Osteoblast (primary cell): ENCODE measurements at regions not wholly inside any gene's neighbourhood (a gene's known extent, or its start where the extent isn't known, plus 50 kb on each side); places are given as distances from the start of the nearest gene placed in this dataset.
"Not testable (repeated sequence)": the region's sequence is repeated elsewhere in the genome, so short reads cannot be mapped to it uniquely, and the experiment has no call there.

ENCODE experiments used
- DNase-seq: peaks from one replicate; pipeline ENCODE4 v3.0.0; 2011; ENCODE audit warnings: low spot score, mixed read lengths; ENCODE audit not compliant: insufficient read length; ENCODE audit errors: missing footprints
- H2AFZ ChIP-seq: 2 replicates; pipeline ENCODE4 v1.6.0; 2011; ENCODE audit warnings: mild to moderate bottlenecking, low read length
- H3K27ac ChIP-seq: 2 replicates; pipeline ENCODE4 v1.5.1; 2011; ENCODE audit warnings: mild to moderate bottlenecking, low read depth, low read length, moderate library complexity
- H3K27me3 ChIP-seq: 2 replicates; pipeline ENCODE4 v1.6.0; 2012; ENCODE audit warnings: mild to moderate bottlenecking, control low read depth, inconsistent platforms, low read length, moderate library complexity; ENCODE audit not compliant: insufficient read depth
- H3K36me3 ChIP-seq: 2 replicates; pipeline ENCODE4 v1.5.1; 2011; ENCODE audit warnings: mild to moderate bottlenecking, low read length, control low read depth, moderate library complexity; ENCODE audit not compliant: insufficient read depth
- H3K4me1 ChIP-seq: 2 replicates; pipeline ENCODE4 v1.5.1; 2011; ENCODE audit warnings: mild to moderate bottlenecking, low read length, control low read depth, moderate library complexity; ENCODE audit not compliant: insufficient read depth
- H3K4me2 ChIP-seq: 2 replicates; pipeline ENCODE4 v1.6.0; 2011; ENCODE audit warnings: mild to moderate bottlenecking, low read length; ENCODE audit not compliant: insufficient read depth
- H3K4me3 ChIP-seq: fragments of 200-600 bp; sonication (generic); 3 replicates; pipeline ENCODE4 v1.5.1; 2012; ENCODE audit warnings: mild to moderate bottlenecking, low read length, inconsistent platforms; ENCODE audit not compliant: insufficient read depth
- H3K79me2 ChIP-seq: 2 replicates; pipeline ENCODE4 v1.6.0; 2012; ENCODE audit warnings: mild to moderate bottlenecking, low read length, control low read depth, inconsistent platforms; ENCODE audit not compliant: insufficient read depth
- H3K9me3 ChIP-seq: 2 replicates; pipeline ENCODE4 v1.5.1; 2011; ENCODE audit warnings: low read depth, low read length, control low read depth
- H4K20me1 ChIP-seq: 2 replicates; pipeline ENCODE4 v1.6.0; 2012; ENCODE audit warnings: mild to moderate bottlenecking, low read length, control low read depth; ENCODE audit not compliant: insufficient read depth
- TF ChIP-seq, protein P1 (sequence below): IDR thresholded peaks from 2 replicates; pipeline ENCODE4 v1.5.1; 2011; ENCODE audit warnings: mild to moderate bottlenecking, low read depth, low read length, moderate library complexity; ENCODE audit errors: extremely low read depth

DNA sequence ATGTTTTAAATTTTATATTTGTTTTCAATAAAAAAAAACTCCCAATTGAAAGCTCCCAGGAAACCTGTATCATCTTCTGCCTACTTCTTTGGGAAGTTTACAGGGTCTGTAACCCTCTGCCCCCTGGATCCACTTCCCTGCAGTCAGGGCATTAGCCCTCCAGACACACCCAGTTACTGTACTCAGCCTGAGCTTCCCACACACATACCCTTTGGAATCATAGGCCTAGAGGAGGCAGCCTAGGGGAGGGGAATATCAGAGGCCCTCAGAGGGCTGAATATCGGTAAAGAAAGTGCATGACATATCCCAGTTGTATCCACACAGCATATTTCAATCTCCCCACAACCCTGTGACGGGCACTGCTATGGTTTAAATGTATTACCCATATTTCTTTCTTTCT is 56.2 kb upstream of the TFPI start:
- not testable (repeated sequence) for H3K27me3 ChIP-seq, H3K4me3 ChIP-seq, H3K4me1 ChIP-seq, H3K27ac ChIP-seq, H3K9me3 ChIP-seq, DNase-seq, H4K20me1 ChIP-seq, H2AFZ ChIP-seq, H3K79me2 ChIP-seq, H3K36me3 ChIP-seq, H3K4me2 ChIP-seq

DNA sequence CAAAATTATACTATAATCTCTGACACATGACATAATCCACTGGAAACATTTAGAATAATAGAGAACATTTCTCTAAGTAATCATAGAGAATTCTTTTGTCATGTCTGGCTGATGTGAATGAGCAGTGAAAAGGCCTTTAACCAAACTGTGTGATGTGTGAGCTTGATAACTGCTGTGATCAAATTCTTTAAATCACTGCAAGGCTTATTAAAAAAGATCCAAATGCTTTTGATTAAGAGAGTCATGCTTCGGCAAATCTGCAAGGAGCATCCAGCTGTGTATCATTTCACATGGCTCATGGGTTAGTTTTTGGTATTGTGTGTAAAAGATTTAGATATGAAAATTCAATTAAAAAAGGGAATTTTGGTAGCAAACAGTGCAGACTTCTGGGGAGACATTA is 58.6 kb upstream of the TFPI start:
- TF ChIP-seq, protein P1, sequence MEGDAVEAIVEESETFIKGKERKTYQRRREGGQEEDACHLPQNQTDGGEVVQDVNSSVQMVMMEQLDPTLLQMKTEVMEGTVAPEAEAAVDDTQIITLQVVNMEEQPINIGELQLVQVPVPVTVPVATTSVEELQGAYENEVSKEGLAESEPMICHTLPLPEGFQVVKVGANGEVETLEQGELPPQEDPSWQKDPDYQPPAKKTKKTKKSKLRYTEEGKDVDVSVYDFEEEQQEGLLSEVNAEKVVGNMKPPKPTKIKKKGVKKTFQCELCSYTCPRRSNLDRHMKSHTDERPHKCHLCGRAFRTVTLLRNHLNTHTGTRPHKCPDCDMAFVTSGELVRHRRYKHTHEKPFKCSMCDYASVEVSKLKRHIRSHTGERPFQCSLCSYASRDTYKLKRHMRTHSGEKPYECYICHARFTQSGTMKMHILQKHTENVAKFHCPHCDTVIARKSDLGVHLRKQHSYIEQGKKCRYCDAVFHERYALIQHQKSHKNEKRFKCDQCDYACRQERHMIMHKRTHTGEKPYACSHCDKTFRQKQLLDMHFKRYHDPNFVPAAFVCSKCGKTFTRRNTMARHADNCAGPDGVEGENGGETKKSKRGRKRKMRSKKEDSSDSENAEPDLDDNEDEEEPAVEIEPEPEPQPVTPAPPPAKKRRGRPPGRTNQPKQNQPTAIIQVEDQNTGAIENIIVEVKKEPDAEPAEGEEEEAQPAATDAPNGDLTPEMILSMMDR, result no peak
- Histone ChIP-seq H3K27me3 (no peaks in the 10 kb centered on the region), H3K4me1 (no peaks in the 10 kb centered on the region), H3K9me3 (no peaks in the 10 kb centered on the region), H3K36me3 (no peaks in the 10 kb centered on the region), H2AFZ (no peak overlapping the region), H3K4me3 (no peak overlapping the region), H3K4me2 (no peak overlapping the region), H4K20me1 (no peaks in the 10 kb centered on the region), H3K27ac (no peak overlapping the region), H3K79me2 (no peaks in the 10 kb centered on the region)
- no peak for DNase-seq

- Histone ChIP-seq H4K20me1 (no peaks in the 10 kb centered on the region), H3K4me3 (no peak overlapping the region), H3K9me3 (no peaks in the 10 kb centered on the region), H3K36me3 (no peaks in the 10 kb centered on the region), H3K4me1 (no peaks in the 10 kb centered on the region), H3K27me3 (no peaks in the 10 kb centered on the region), H3K4me2 (no peak overlapping the region), H3K79me2 (no peaks in the 10 kb centered on the region), H2AFZ (no peak overlapping the region), H3K27ac (no peak overlapping the region)
- no peak for DNase-seq
- TF ChIP-seq, protein P1, result no peak
These were observed 60.5 kb upstream of the TFPI start for GRCh38 chr2:187614756-187615155.

- Histone ChIP-seq H4K20me1 (no peaks in the 10 kb centered on the region), H3K79me2 (no peaks in the 10 kb centered on the region), H3K36me3 (no peaks in the 10 kb centered on the region), H3K9me3 (no peaks in the 10 kb centered on the region), H2AFZ (no peak overlapping the region), H3K27me3 (no peaks in the 10 kb centered on the region), H3K4me3 (no peak overlapping the region), H3K4me1 (no peaks in the 10 kb centered on the region), H3K27ac (no peak overlapping the region), H3K4me2 (no peak overlapping the region)
- DNase-seq, result no peak
- TF ChIP-seq, protein P1, result no peak
These were observed 61.1 kb upstream of the TFPI start for GRCh38 chr2:187615364-187615763.

DNA sequence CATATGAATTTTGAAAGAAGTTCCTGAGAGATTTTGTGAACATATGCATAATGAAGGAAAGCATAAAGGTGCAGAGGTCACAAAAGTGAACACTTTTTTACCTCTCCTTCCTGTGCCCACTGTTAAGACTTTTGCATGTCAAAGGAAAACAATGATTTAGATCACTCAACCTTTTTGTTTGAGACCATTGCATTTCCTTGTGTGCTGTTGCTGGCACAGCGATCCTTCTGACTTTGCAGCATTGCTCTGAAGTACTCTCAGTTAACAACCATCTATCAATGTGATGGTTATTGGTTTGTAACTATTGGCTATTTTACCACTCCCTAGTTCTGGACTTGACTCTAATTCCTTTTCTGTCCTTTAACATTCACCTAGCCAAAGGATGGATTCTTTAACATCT is 61.7 kb upstream of the TFPI start:
- Histone ChIP-seq H3K4me3 (no peak overlapping the region), H3K27me3 (no peaks in the 10 kb centered on the region), H3K9me3 (no peaks in the 10 kb centered on the region), H4K20me1 (no peaks in the 10 kb centered on the region), H2AFZ (no peak overlapping the region), H3K36me3 (no peaks in the 10 kb centered on the region), H3K79me2 (no peaks in the 10 kb centered on the region), H3K4me1 (no peaks in the 10 kb centered on the region), H3K4me2 (no peak overlapping the region), H3K27ac (no peak overlapping the region)
- DNase-seq, result no peak
- TF ChIP-seq, protein P1, result no peak
